Fibroblast of lung (primary cell): ENCODE measurements at regions not wholly inside any gene's neighbourhood (a gene's known extent, or its start where the extent isn't known, plus 50 kb on each side); places are given as distances from the start of the nearest gene placed in this dataset.

Source experiments
- DNase-seq, 2 donors: peaks; one replicate each; pipeline versions ENCODE4 v3.0.0 to v3.0.0-alpha.2; 2010; ENCODE audit warnings: low read depth in 2 of 2
- H2AFZ ChIP-seq: 2 replicates; pipeline ENCODE4 v1.5.1; 2012; ENCODE audit warnings: low read length, control low read depth, inconsistent platforms
- H3K27ac ChIP-seq: 2 replicates; pipeline ENCODE4 v1.5.1; 2011; ENCODE audit warnings: low read length, control low read depth; ENCODE audit not compliant: insufficient read depth
- H3K27me3 ChIP-seq: 2 replicates; pipeline ENCODE4 v1.5.1; 2011; ENCODE audit warnings: mild to moderate bottlenecking, low read length; ENCODE audit not compliant: control insufficient read depth, insufficient read depth
- H3K36me3 ChIP-seq: 2 replicates; pipeline ENCODE4 v1.5.1; 2011; ENCODE audit warnings: low read length; ENCODE audit not compliant: control insufficient read depth, insufficient read depth
- H3K4me1 ChIP-seq: 2 replicates; pipeline ENCODE4 v1.5.1; 2011; ENCODE audit warnings: low read length; ENCODE audit not compliant: control insufficient read depth, insufficient read depth; ENCODE audit errors: extremely low read depth
- H3K4me2 ChIP-seq: 2 replicates; pipeline ENCODE4 v1.5.1; 2011; ENCODE audit warnings: low read length, control low read depth; ENCODE audit not compliant: insufficient read depth; ENCODE audit errors: extremely low read depth
- H3K4me3 ChIP-seq, 4 experiments: fragments of 200-600 bp in 1 of 4; sonication (generic) in 1 of 4; replicated peaks in 1 of 4; 2 replicates each; pipeline ENCODE4 v1.5.1; 2011 to 2016; ENCODE audit warnings: low read length in 4 of 4, low read depth in 3 of 4, mild to moderate bottlenecking in 3 of 4, control low read depth in 2 of 4, inconsistent platforms in 1 of 4, mixed read lengths in 1 of 4; ENCODE audit not compliant: insufficient read depth in 1 of 4; ENCODE audit errors: control extremely low read depth in 1 of 4
- H3K79me2 ChIP-seq: 2 replicates; pipeline ENCODE4 v1.5.1; 2012; ENCODE audit warnings: mild to moderate bottlenecking, low read length, inconsistent platforms; ENCODE audit not compliant: control insufficient read depth, insufficient read depth
- H3K9ac ChIP-seq: 2 replicates; pipeline ENCODE4 v1.5.1; 2011; ENCODE audit warnings: mild to moderate bottlenecking, low read length, control low read depth; ENCODE audit not compliant: insufficient read depth
- H3K9me3 ChIP-seq: 2 replicates; pipeline ENCODE4 v1.5.1; 2012; ENCODE audit warnings: low read depth, low read length; ENCODE audit not compliant: control insufficient read depth, insufficient read depth
- H4K20me1 ChIP-seq: 2 replicates; pipeline ENCODE4 v1.5.1; 2011; ENCODE audit warnings: low read length; ENCODE audit not compliant: control insufficient read depth, insufficient read depth; ENCODE audit errors: extremely low read depth
- CTCF ChIP-seq, 2 donors: IDR thresholded peaks in 1 of 2; conservative IDR thresholded peaks in 1 of 2; 1 replicate in 1 of 2; 2 replicates in 1 of 2; pipeline ENCODE4 v1.5.1; 2011 to 2012; ENCODE audit warnings: low read length in 2 of 2, control low read depth in 1 of 2, inconsistent platforms in 1 of 2, low read depth in 1 of 2, mild to moderate bottlenecking in 1 of 2
- EZH2 ChIP-seq: IDR thresholded peaks from 2 replicates; pipeline ENCODE4 v1.5.1; 2012; ENCODE audit warnings: low read length, control low read depth, mild to moderate bottlenecking; ENCODE audit errors: missing control alignments

- Histone ChIP-seq H3K27me3 (no peaks in the 10 kb centered on the region), H3K9me3 (no peaks in the 10 kb centered on the region), H3K9ac (no peak overlapping the region), H3K36me3 (no peaks in the 10 kb centered on the region), H3K27ac (no peak overlapping the region), H4K20me1 (no peaks in the 10 kb centered on the region), H2AFZ (no peak overlapping the region), H3K4me3 (no peak overlapping the region), H3K79me2 (no peaks in the 10 kb centered on the region), H3K4me1 (no peaks in the 10 kb centered on the region), H3K4me2 (no peak overlapping the region)
- DNase-seq: no peak
- TF ChIP-seq EZH2 (no peak), CTCF (conservative IDR thresholded peaks at IDR 0.05 in 1 of 2, IDR thresholded peaks at IDR 0.05 in 1 of 2; ENCODE audit: low read depth in 1 of 2, low read length in 2 of 2) (no peak)
Observed at GRCh38 chr6:122102026-122102425, 297.4 kb upstream of the HSF2 start.

GRCh38 chr6:122107256-122107852 is 292.1 kb upstream of the HSF2 start:
- Histone ChIP-seq H3K9ac (no peak overlapping the region), H3K9me3 (no peaks in the 10 kb centered on the region), H3K4me1 (no peaks in the 10 kb centered on the region), H2AFZ (no peak overlapping the region), H3K36me3 (no peaks in the 10 kb centered on the region), H3K79me2 (no peaks in the 10 kb centered on the region), H3K4me2 (no peak overlapping the region), H4K20me1 (no peaks in the 10 kb centered on the region), H3K27me3 (no peaks in the 10 kb centered on the region), H3K4me3 (no peak overlapping the region), H3K27ac (no peak overlapping the region)
- DNase-seq: no peak
- TF ChIP-seq CTCF (conservative IDR thresholded peaks at IDR 0.05 in 1 of 2, IDR thresholded peaks at IDR 0.05 in 1 of 2; ENCODE audit: low read depth in 1 of 2, low read length in 2 of 2) (no peak), EZH2 (no peak)

- no peak overlapping the region for H3K4me3 ChIP-seq
- no peaks in the 10 kb centered on the region for H4K20me1 ChIP-seq
- no peaks in the 10 kb centered on the region for H3K36me3 ChIP-seq
- H3K9ac ChIP-seq: no peak overlapping the region
- H3K27ac ChIP-seq: no peak overlapping the region
- H3K4me2 ChIP-seq: no peak overlapping the region
- H3K79me2 ChIP-seq: no peaks in the 10 kb centered on the region
- DNase-seq: no peak
- TF ChIP-seq EZH2 (no peak), CTCF (conservative IDR thresholded peaks at IDR 0.05 in 1 of 2, IDR thresholded peaks at IDR 0.05 in 1 of 2; ENCODE audit: low read depth in 1 of 2, low read length in 2 of 2) (no peak)
- no peaks in the 10 kb centered on the region for H3K27me3 ChIP-seq
- H3K9me3 ChIP-seq: no peaks in the 10 kb centered on the region
- H2AFZ ChIP-seq: no peak overlapping the region
- H3K4me1 ChIP-seq: no peaks in the 10 kb centered on the region
Observed at GRCh38 chr6:122109075-122109474, 290.4 kb upstream of the HSF2 start.
